Liver (tissue), 8 donors: ENCODE measurements at regions not wholly inside any gene's neighbourhood (a gene's known extent, or its start where the extent isn't known, plus 50 kb on each side); places are given as distances from the start of the nearest gene placed in this dataset.

Experiments
- DNase-seq: peaks from one replicate; pipeline ENCODE4 v3.0.0-alpha.2; 2017; ENCODE audit warnings: low spot score
- H3K27ac ChIP-seq, 2 donors: one replicate each; pipeline ENCODE4 v1.7.0; 2013; ENCODE audit warnings: inconsistent platforms in 2 of 2, low read length in 2 of 2, control low read depth in 1 of 2, low read depth in 1 of 2, mild to moderate bottlenecking in 1 of 2
- H3K27me3 ChIP-seq, 4 donors: one replicate each; pipeline versions ENCODE4 v1.6.1 to v1.7.0; 2013; ENCODE audit warnings: low read length in 3 of 4, inconsistent platforms in 1 of 4, mild to moderate bottlenecking in 1 of 4, moderate library complexity in 1 of 4; ENCODE audit not compliant: control insufficient read depth in 4 of 4, insufficient read depth in 4 of 4
- H3K36me3 ChIP-seq, 4 donors: one replicate each; pipeline versions ENCODE4 v1.6.1 to v1.7.0; 2013; ENCODE audit warnings: low read length in 3 of 4, mild to moderate bottlenecking in 3 of 4, low read depth in 1 of 4, moderate library complexity in 1 of 4; ENCODE audit not compliant: control insufficient read depth in 4 of 4, insufficient read depth in 3 of 4
- H3K4me1 ChIP-seq, 4 donors: one replicate each; pipeline versions ENCODE4 v1.6.1 to v1.7.0; 2013; ENCODE audit warnings: low read length in 3 of 4, mild to moderate bottlenecking in 3 of 4, moderate library complexity in 1 of 4; ENCODE audit not compliant: control insufficient read depth in 4 of 4, insufficient read depth in 4 of 4
- H3K4me3 ChIP-seq, 3 donors: one replicate each; pipeline versions ENCODE4 v1.6.1 to v1.7.0; 2013; ENCODE audit warnings: low read length in 3 of 3, control low read depth in 1 of 3, low read depth in 1 of 3, mild to moderate bottlenecking in 1 of 3
- H3K9ac ChIP-seq, 2 donors: one replicate each; pipeline ENCODE4 v1.7.0; 2013; ENCODE audit warnings: low read length in 2 of 2, mild to moderate bottlenecking in 2 of 2, moderate library complexity in 2 of 2, control low read depth in 1 of 2, low read depth in 1 of 2
- H3K9me3 ChIP-seq, 4 donors: one replicate each; pipeline versions ENCODE4 v1.6.1 to v1.7.0; 2013; ENCODE audit warnings: low read length in 3 of 4; ENCODE audit not compliant: control insufficient read depth in 4 of 4
- EGR1 ChIP-seq, 2 donors: IDR thresholded peaks; 2 replicates each; pipeline ENCODE4 v1.6.1; 2016 to 2018; ENCODE audit warnings: antibody characterized with exemption in 2 of 2, low read depth in 2 of 2
- HNF4A ChIP-seq, 2 donors: conservative IDR thresholded peaks; 2 replicates each; pipeline ENCODE4 v1.6.1; 2016; ENCODE audit warnings: antibody characterized with exemption in 2 of 2, mild to moderate bottlenecking in 2 of 2
- HNF4G ChIP-seq: IDR thresholded peaks from 2 replicates; pipeline ENCODE4 v1.6.1; 2016; ENCODE audit warnings: antibody characterized with exemption
- JUND ChIP-seq, 2 donors: IDR thresholded peaks; 2 replicates each; pipeline ENCODE4 v1.6.1; 2016; ENCODE audit warnings: antibody characterized with exemption in 2 of 2
- RAD21 ChIP-seq, 2 donors: IDR thresholded peaks; 2 replicates each; pipeline ENCODE4 v1.6.1; 2016; ENCODE audit warnings: antibody characterized with exemption in 2 of 2, mild to moderate bottlenecking in 2 of 2
- RXRA ChIP-seq, 2 donors: IDR thresholded peaks; 2 replicates each; pipeline ENCODE4 v1.6.1; 2017 to 2018; ENCODE audit warnings: antibody characterized with exemption in 2 of 2, mild to moderate bottlenecking in 1 of 2
- SP1 ChIP-seq: IDR thresholded peaks from 2 replicates; pipeline ENCODE4 v1.6.1; 2018; ENCODE audit warnings: antibody characterized with exemption, mild to moderate bottlenecking
- YY1 ChIP-seq: IDR thresholded peaks from 2 replicates; pipeline ENCODE4 v1.6.1; 2016; ENCODE audit warnings: antibody characterized with exemption, mild to moderate bottlenecking
- WGBS: extraction: QIAGEN DNeasy Blood & Tissue Kit; methylation state at CpG from one replicate; pipeline ENCODE4 v1.1.7; 2013; 5-methylcytosine and 5-hydroxymethylcytosine counted together
- TF ChIP-seq, protein P1 (sequence below): IDR thresholded peaks from 2 replicates; pipeline ENCODE4 v1.6.1; 2016; ENCODE audit warnings: antibody characterized with exemption, mild to moderate bottlenecking
- TF ChIP-seq, protein P2 (sequence below): fragments of 150-350 bp; IDR thresholded peaks from 2 replicates; pipeline ENCODE4 v1.5.1; 2017; ENCODE audit warnings: improper control_type of control experiment, low read depth, low read length; ENCODE audit not compliant: missing input control
- TF ChIP-seq, protein P3 (sequence below): IDR thresholded peaks from 2 replicates; pipeline ENCODE4 v1.6.1; 2016; ENCODE audit warnings: antibody characterized with exemption
- TF ChIP-seq, protein P4 (sequence below): IDR thresholded peaks from 2 replicates; pipeline ENCODE4 v1.6.1; 2016; ENCODE audit warnings: antibody characterized with exemption
- TF ChIP-seq, protein P5 (sequence below): IDR thresholded peaks from 2 replicates; pipeline ENCODE4 v1.6.1; 2016; ENCODE audit warnings: antibody characterized with exemption
- donor health status: healthy.
- donor health status: healthy.
- donor health status: healthy.
- donor health status: healthy.
- donor health status: healthy.

GRCh38 chr1:72678683-72679082 lies 396.3 kb upstream of the NEGR1 start:
- H3K27ac ChIP-seq: no peak overlapping the region
- 36% methylated on average over 4 of the region's 4 CpGs for WGBS

GRCh38 chr1:72670902-72671301 lies 388.6 kb upstream of the NEGR1 start:
- no peaks in the 10 kb centered on the region for H3K4me1 ChIP-seq
- H3K27me3 ChIP-seq: no peaks in the 10 kb centered on the region
- H3K4me3 ChIP-seq: no peak overlapping the region
- H3K27ac ChIP-seq: no peak overlapping the region
- no peak for DNase-seq
- H3K9ac ChIP-seq: no peak overlapping the region
- WGBS: 68% methylated on average over 2 of the region's 2 CpGs
- H3K36me3 ChIP-seq: no peaks in the 10 kb centered on the region
- H3K9me3 ChIP-seq: no peaks in the 10 kb centered on the region
- no peak for TF ChIP-seq RAD21 (IDR thresholded peaks at IDR 0.05)
- no peak for TF ChIP-seq YY1
- TF ChIP-seq, protein P1, sequence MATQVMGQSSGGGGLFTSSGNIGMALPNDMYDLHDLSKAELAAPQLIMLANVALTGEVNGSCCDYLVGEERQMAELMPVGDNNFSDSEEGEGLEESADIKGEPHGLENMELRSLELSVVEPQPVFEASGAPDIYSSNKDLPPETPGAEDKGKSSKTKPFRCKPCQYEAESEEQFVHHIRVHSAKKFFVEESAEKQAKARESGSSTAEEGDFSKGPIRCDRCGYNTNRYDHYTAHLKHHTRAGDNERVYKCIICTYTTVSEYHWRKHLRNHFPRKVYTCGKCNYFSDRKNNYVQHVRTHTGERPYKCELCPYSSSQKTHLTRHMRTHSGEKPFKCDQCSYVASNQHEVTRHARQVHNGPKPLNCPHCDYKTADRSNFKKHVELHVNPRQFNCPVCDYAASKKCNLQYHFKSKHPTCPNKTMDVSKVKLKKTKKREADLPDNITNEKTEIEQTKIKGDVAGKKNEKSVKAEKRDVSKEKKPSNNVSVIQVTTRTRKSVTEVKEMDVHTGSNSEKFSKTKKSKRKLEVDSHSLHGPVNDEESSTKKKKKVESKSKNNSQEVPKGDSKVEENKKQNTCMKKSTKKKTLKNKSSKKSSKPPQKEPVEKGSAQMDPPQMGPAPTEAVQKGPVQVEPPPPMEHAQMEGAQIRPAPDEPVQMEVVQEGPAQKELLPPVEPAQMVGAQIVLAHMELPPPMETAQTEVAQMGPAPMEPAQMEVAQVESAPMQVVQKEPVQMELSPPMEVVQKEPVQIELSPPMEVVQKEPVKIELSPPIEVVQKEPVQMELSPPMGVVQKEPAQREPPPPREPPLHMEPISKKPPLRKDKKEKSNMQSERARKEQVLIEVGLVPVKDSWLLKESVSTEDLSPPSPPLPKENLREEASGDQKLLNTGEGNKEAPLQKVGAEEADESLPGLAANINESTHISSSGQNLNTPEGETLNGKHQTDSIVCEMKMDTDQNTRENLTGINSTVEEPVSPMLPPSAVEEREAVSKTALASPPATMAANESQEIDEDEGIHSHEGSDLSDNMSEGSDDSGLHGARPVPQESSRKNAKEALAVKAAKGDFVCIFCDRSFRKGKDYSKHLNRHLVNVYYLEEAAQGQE: no peak
- TF ChIP-seq, protein P2, sequence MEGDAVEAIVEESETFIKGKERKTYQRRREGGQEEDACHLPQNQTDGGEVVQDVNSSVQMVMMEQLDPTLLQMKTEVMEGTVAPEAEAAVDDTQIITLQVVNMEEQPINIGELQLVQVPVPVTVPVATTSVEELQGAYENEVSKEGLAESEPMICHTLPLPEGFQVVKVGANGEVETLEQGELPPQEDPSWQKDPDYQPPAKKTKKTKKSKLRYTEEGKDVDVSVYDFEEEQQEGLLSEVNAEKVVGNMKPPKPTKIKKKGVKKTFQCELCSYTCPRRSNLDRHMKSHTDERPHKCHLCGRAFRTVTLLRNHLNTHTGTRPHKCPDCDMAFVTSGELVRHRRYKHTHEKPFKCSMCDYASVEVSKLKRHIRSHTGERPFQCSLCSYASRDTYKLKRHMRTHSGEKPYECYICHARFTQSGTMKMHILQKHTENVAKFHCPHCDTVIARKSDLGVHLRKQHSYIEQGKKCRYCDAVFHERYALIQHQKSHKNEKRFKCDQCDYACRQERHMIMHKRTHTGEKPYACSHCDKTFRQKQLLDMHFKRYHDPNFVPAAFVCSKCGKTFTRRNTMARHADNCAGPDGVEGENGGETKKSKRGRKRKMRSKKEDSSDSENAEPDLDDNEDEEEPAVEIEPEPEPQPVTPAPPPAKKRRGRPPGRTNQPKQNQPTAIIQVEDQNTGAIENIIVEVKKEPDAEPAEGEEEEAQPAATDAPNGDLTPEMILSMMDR: no peak
- TF ChIP-seq JUND (IDR thresholded peaks at IDR 0.05): no peak
- TF ChIP-seq, protein P3, sequence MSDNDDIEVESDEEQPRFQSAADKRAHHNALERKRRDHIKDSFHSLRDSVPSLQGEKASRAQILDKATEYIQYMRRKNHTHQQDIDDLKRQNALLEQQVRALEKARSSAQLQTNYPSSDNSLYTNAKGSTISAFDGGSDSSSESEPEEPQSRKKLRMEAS: no peak
- no peak for TF ChIP-seq SP1
- no peak for TF ChIP-seq RXRA (IDR thresholded peaks at IDR 0.05)

More at GRCh38 chr1:72678683-72679082, 396.3 kb upstream of the NEGR1 start:
- Histone ChIP-seq H3K9ac (no peak overlapping the region), H3K27me3 (no peaks in the 10 kb centered on the region), H3K4me3 (no peak overlapping the region), H3K4me1 (no peaks in the 10 kb centered on the region), H3K9me3 (no peaks in the 10 kb centered on the region), H3K36me3 (no peaks in the 10 kb centered on the region)
- DNase-seq: no peak
- no peak for TF ChIP-seq RXRA (IDR thresholded peaks at IDR 0.05)
- TF ChIP-seq, protein P3: no peak
- no peak for TF ChIP-seq HNF4A (conservative IDR thresholded peaks at IDR 0.05)
- TF ChIP-seq, protein P4, sequence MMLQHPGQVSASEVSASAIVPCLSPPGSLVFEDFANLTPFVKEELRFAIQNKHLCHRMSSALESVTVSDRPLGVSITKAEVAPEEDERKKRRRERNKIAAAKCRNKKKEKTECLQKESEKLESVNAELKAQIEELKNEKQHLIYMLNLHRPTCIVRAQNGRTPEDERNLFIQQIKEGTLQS: no peak
- no peak for TF ChIP-seq HNF4G
- TF ChIP-seq, protein P2: no peak
- no peak for TF ChIP-seq EGR1 (IDR thresholded peaks at IDR 0.05; ENCODE audit: low read depth in 2 of 2)
- TF ChIP-seq, protein P1: no peak
- TF ChIP-seq, protein P5, sequence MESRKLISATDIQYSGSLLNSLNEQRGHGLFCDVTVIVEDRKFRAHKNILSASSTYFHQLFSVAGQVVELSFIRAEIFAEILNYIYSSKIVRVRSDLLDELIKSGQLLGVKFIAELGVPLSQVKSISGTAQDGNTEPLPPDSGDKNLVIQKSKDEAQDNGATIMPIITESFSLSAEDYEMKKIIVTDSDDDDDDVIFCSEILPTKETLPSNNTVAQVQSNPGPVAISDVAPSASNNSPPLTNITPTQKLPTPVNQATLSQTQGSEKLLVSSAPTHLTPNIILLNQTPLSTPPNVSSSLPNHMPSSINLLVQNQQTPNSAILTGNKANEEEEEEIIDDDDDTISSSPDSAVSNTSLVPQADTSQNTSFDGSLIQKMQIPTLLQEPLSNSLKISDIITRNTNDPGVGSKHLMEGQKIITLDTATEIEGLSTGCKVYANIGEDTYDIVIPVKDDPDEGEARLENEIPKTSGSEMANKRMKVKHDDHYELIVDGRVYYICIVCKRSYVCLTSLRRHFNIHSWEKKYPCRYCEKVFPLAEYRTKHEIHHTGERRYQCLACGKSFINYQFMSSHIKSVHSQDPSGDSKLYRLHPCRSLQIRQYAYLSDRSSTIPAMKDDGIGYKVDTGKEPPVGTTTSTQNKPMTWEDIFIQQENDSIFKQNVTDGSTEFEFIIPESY: no peak
